HCT116 (cell line): ENCODE measurements at regions not wholly inside any gene's neighbourhood (a gene's known extent, or its start where the extent isn't known, plus 50 kb on each side); places are given as distances from the start of the nearest gene placed in this dataset.

ENCODE experiments used
- CBX3 ChIP-seq: IDR thresholded peaks from 2 replicates; pipeline ENCODE4 v1.6.1; 2012; ENCODE audit warnings: low read depth
- CEBPB ChIP-seq: IDR thresholded peaks from 2 replicates; pipeline ENCODE4 v1.6.1; 2012; ENCODE audit warnings: low read depth
- CTCF ChIP-seq, 3 experiments: fragments of 200-600 bp in 1 of 3; sonication (generic) in 1 of 3; IDR thresholded peaks in 2 of 3; conservative IDR thresholded peaks in 1 of 3; 2 replicates each; pipeline ENCODE4 v1.5.1; 2012 to 2017; ENCODE audit warnings: low read depth in 2 of 3, low read length in 2 of 3, antibody characterized with exemption in 1 of 3, borderline replicate concordance in 1 of 3, control low read depth in 1 of 3, mild to moderate bottlenecking in 1 of 3, mixed read lengths in 1 of 3, mixed run types in 1 of 3, moderate library complexity in 1 of 3; ENCODE audit not compliant: insufficient read depth in 1 of 3
- EZH2 ChIP-seq: fragments of 200-600 bp; sonication (generic); IDR thresholded peaks from 2 replicates; pipeline ENCODE4 v1.6.1; 2017; ENCODE audit warnings: antibody characterized with exemption, mixed run types
- POLR2A ChIP-seq: IDR thresholded peaks from 2 replicates; pipeline ENCODE4 v1.7.0; 2011; ENCODE audit warnings: borderline replicate concordance; ENCODE audit not compliant: insufficient read depth, insufficient read length; ENCODE audit errors: extremely low read depth
- POLR2AphosphoS5 ChIP-seq: IDR thresholded peaks from 2 replicates; pipeline ENCODE4 v1.6.1; 2011; ENCODE audit warnings: mild to moderate bottlenecking, low read depth, low read length, moderate library complexity
- ZNF274 ChIP-seq: fragments of 200-500 bp; sonication (Bioruptor generic); IDR thresholded peaks from 2 replicates; pipeline ENCODE4 v1.6.1; 2014; ENCODE audit warnings: mild to moderate bottlenecking, low read depth, low read length, inconsistent platforms
- TF ChIP-seq, protein P1 (sequence below): IDR thresholded peaks from 2 replicates; pipeline ENCODE4 v1.6.1; 2012; ENCODE audit warnings: low read depth
- TF ChIP-seq, protein P2 (sequence below): IDR thresholded peaks from 2 replicates; pipeline ENCODE4 v1.6.1; 2012

- TF ChIP-seq CEBPB: no peak
- no peak for TF ChIP-seq POLR2A
- TF ChIP-seq CBX3: no peak
- no peak for TF ChIP-seq EZH2
- no peak for TF ChIP-seq CTCF (IDR thresholded peaks at IDR 0.05 in 2 of 3, conservative IDR thresholded peaks at IDR 0.05 in 1 of 3; ENCODE audit: borderline replicate concordance in 1 of 3, insufficient read depth in 1 of 3, low read depth in 2 of 3, low read length in 2 of 3)
- no peak for TF ChIP-seq POLR2AphosphoS5
- TF ChIP-seq, protein P1, sequence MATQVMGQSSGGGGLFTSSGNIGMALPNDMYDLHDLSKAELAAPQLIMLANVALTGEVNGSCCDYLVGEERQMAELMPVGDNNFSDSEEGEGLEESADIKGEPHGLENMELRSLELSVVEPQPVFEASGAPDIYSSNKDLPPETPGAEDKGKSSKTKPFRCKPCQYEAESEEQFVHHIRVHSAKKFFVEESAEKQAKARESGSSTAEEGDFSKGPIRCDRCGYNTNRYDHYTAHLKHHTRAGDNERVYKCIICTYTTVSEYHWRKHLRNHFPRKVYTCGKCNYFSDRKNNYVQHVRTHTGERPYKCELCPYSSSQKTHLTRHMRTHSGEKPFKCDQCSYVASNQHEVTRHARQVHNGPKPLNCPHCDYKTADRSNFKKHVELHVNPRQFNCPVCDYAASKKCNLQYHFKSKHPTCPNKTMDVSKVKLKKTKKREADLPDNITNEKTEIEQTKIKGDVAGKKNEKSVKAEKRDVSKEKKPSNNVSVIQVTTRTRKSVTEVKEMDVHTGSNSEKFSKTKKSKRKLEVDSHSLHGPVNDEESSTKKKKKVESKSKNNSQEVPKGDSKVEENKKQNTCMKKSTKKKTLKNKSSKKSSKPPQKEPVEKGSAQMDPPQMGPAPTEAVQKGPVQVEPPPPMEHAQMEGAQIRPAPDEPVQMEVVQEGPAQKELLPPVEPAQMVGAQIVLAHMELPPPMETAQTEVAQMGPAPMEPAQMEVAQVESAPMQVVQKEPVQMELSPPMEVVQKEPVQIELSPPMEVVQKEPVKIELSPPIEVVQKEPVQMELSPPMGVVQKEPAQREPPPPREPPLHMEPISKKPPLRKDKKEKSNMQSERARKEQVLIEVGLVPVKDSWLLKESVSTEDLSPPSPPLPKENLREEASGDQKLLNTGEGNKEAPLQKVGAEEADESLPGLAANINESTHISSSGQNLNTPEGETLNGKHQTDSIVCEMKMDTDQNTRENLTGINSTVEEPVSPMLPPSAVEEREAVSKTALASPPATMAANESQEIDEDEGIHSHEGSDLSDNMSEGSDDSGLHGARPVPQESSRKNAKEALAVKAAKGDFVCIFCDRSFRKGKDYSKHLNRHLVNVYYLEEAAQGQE: no peak
- TF ChIP-seq, protein P2, sequence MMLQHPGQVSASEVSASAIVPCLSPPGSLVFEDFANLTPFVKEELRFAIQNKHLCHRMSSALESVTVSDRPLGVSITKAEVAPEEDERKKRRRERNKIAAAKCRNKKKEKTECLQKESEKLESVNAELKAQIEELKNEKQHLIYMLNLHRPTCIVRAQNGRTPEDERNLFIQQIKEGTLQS: no peak
- no peak for TF ChIP-seq ZNF274
Measured at GRCh38 chr7:47709451-47709850, 127.5 kb upstream of the TNS3 start.
